Nucleus accumbens (tissue), 56 donors: ENCODE measurements at regions not wholly inside any gene's neighbourhood (a gene's known extent, or its start where the extent isn't known, plus 50 kb on each side); places are given as distances from the start of the nearest gene placed in this dataset.

Experiments
- DNase-seq, 56 donors: peaks; one replicate each; lab custom pipeline; 2025; lab: John Stamatoyannopoulos, UW

DNA sequence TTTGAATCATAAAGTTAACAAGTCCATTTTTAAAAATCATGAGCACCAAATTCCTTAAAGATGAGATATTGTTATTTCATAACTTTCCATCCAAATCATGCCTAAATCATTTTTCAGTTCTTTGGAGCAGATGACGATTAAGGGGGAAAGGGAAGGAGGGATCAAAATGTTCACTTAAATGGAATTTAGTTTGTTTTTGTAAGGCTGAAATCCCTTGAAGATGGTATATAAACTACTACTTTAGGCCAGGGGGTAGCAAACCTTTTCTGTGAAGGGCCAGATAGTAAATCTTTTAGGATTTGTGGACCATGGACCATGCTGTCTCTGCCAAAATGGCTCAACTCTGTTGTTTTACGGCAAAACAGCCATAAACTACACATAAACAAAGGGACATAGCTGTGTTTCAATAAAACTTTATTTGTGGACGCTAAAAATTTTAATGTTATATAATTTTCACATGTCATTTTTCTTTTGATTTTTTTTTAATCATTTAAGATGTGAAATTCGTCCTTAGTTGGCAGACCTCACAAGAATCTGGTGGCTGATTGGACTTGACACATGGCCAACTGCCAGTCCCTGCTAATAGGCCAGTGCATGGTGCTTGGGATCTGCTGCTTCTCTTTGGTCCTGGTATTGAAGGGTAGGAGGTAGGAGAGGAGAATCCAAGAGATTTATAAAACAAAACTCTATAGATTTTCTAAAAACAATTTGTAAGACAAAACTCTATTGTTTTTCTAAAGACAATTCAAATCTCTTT is 52.0 kb upstream of the RTN4 start:
- no peak for DNase-seq

DNA sequence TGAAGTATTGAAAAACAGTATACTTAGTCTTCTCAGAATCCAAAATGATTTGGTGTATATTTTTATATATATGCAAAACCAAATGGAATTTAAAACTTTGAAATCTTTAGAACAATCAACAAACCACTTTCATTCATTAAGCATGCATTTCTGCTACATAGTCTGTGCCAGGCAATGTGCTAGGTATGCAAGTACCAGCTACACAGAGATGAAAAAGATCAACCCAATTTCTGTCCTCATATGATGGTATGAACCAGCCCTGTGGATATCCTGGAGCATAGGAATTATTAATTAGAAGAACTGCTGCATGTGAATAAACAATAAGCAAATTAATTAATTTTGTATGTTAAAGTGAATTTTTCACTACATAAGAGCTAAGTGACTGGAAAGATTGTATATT is 51.2 kb upstream of the RTN4 start:
- no peak for DNase-seq

DNA sequence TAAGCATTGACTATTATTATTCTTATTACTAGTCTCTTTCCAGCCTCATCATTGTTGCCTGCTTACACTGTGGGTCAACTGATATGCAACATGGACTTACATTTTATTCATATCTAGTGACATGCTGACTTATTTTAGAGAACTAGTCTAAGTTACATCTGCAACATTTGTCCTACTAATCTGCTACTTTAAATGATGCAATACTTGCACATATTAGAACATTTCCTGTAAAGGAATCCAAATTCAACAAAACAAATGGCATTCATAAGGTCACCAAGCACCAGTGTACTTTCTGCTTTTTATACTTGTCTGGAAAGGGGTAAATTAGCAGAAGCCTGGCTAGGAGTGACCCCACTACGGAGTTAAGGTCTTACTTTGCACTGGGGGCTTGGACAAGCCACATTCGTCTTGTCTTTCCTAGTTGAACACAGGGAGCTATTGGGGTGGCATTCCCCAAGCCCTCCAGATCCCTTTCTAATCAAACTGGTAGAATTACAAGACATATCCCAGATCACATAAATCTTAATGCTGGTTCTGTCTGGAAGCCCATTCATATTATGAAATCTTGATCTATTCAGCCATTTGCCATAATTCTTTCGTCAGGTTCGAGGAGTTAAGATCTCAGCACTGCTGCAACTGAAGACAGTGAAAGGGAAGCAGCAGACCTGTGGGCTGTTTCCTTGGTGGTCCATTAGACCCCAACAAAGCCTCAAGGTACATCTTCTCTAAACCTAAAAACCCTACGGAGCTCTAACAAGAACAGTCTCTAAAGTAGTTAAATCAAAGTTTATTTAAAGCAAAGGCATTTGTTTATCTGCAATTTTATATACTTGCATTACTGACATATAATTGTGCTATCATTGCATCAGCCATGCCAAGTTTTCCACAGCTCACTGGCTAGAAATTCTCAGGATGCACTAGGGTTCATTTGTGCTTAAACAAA is 49.9 kb upstream of the RTN4 start:
- no peak for DNase-seq
